ENCODE measurements at regions not wholly inside any gene's neighbourhood (a gene's known extent, or its start where the extent isn't known, plus 50 kb on each side); places are given as distances from the start of the nearest gene placed in this dataset.
"Not testable (repeated sequence)": the region's sequence is repeated elsewhere in the genome, so short reads cannot be mapped to it uniquely, and the experiment has no call there.

GRCh38 chr1:96554364-96554763 lies 167.2 kb upstream of the PTBP2 start:
- no peak overlapping the region for H3K4me3 ChIP-seq (ENCODE audit: control insufficient read depth, low read depth, low read length)
- no peak for TF ChIP-seq CTCF (conservative IDR thresholded peaks at IDR 0.05; ENCODE audit: control insufficient read depth, insufficient read depth, low read depth, low read length)
- DNase-seq (ENCODE audit: low read depth): no peak

- H3K4me3 ChIP-seq (ENCODE audit: control insufficient read depth, low read depth, low read length): no peak overlapping the region
- DNase-seq (ENCODE audit: low read depth): peak; percentile 46
- TF ChIP-seq CTCF (conservative IDR thresholded peaks at IDR 0.05; ENCODE audit: control insufficient read depth, insufficient read depth, low read depth, low read length): no peak
Observed at GRCh38 chr1:96557336-96557735, 164.2 kb upstream of the PTBP2 start.

GRCh38 chr1:96558635-96559034 lies 162.9 kb upstream of the PTBP2 start:
- no peak for DNase-seq (ENCODE audit: low read depth)
- no peak overlapping the region for H3K4me3 ChIP-seq (ENCODE audit: control insufficient read depth, low read depth, low read length)
- no peak for TF ChIP-seq CTCF (conservative IDR thresholded peaks at IDR 0.05; ENCODE audit: control insufficient read depth, insufficient read depth, low read depth, low read length)

GRCh38 chr1:96559181-96559580 lies 162.4 kb upstream of the PTBP2 start:
- no peak for TF ChIP-seq CTCF (conservative IDR thresholded peaks at IDR 0.05; ENCODE audit: control insufficient read depth, insufficient read depth, low read depth, low read length)
- peak; percentile 48 for DNase-seq (ENCODE audit: low read depth)
- H3K4me3 ChIP-seq (ENCODE audit: control insufficient read depth, low read depth, low read length): no peak overlapping the region

GRCh38 chr1:96559707-96560596 lies 161.6 kb upstream of the PTBP2 start:
- peak; percentile 100 for DNase-seq (ENCODE audit: low read depth)
- TF ChIP-seq CTCF (conservative IDR thresholded peaks at IDR 0.05; ENCODE audit: control insufficient read depth, insufficient read depth, low read depth, low read length): no peak
- H3K4me3 ChIP-seq (ENCODE audit: control insufficient read depth, low read depth, low read length): no peak overlapping the region

- no peak for TF ChIP-seq CTCF (conservative IDR thresholded peaks at IDR 0.05; ENCODE audit: control insufficient read depth, insufficient read depth, low read depth, low read length)
Observed at GRCh38 chr1:96562094-96562493, 159.5 kb upstream of the PTBP2 start.

GRCh38 chr1:96564401-96564800 lies 157.2 kb upstream of the PTBP2 start:
- DNase-seq (ENCODE audit: low read depth): peak; percentile 37

More at GRCh38 chr1:96562094-96562493, 159.5 kb upstream of the PTBP2 start:
- H3K4me3 ChIP-seq (ENCODE audit: control insufficient read depth, low read depth, low read length): no peak overlapping the region
- DNase-seq (ENCODE audit: low read depth): no peak

More at GRCh38 chr1:96564401-96564800, 157.2 kb upstream of the PTBP2 start:
- H3K4me3 ChIP-seq (ENCODE audit: control insufficient read depth, low read depth, low read length): not testable (repeated sequence)

Data from fibroblast of mammary gland (primary cell).